ENCODE measurements at regions not wholly inside any gene's neighbourhood (a gene's known extent, or its start where the extent isn't known, plus 50 kb on each side); places are given as distances from the start of the nearest gene placed in this dataset.

- Histone ChIP-seq H3K9me3 (no peaks in the 10 kb centered on the region), H3K27me3 (no peaks in the 10 kb centered on the region), H3K27ac (no peak overlapping the region), H3K36me3 (no peaks in the 10 kb centered on the region), H3K4me1 (no peaks in the 10 kb centered on the region), H3K4me3 (no peak overlapping the region)
- intact Hi-C loops (cut with DNase I), result no loop called here
- TF ChIP-seq POLR2AphosphoS5 (IDR thresholded peaks at IDR 0.05; ENCODE audit: insufficient read depth in 1 of 2, low read depth in 1 of 2), result no peak
- TF ChIP-seq CTCF (IDR thresholded peaks at IDR 0.05), result no peak
- no peak for TF ChIP-seq POLR2A (IDR thresholded peaks at IDR 0.05)
- no peak for DNase-seq (ENCODE audit: extremely low spot score in 2 of 2)
These were observed 50.3 kb upstream of the ARHGEF9 start for GRCh38 chrX:63835361-63835760.
